ENCODE measurements at regions not wholly inside any gene's neighbourhood (a gene's known extent, or its start where the extent isn't known, plus 50 kb on each side); places are given as distances from the start of the nearest gene placed in this dataset.

DNA sequence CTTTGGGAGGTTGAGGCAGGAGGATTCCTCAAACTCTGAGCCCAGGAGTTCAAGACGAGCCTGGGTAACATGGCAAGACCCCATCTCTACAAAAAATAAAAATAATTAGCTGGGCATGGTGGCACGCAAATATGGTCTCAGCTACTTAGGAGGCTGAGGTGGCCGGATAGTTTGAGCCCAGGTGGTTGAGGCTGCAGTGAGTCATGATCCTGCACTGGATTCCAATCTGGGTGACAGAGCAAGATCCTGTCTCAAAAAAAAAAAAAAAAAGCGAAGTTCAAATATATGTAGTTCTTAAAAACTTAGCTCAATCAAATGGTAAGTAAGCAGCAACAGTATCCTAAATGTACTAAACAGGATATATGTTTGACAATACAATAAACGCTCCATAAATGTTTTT, 85.5 kb upstream of the SSTR1 start:
- Histone ChIP-seq H3K9me3 (ENCODE audit: control insufficient read depth, insufficient read depth, low read length) (no peaks in the 10 kb centered on the region), H3K4me3 (ENCODE audit: low read depth, low read length) (no peak overlapping the region), H3K27ac (ENCODE audit: low read depth, low read length) (no peak overlapping the region), H3K27me3 (ENCODE audit: control insufficient read depth, insufficient read depth, low read length) (no peaks in the 10 kb centered on the region)
- CTCF ChIA-PET, result interaction anchor here (1.5 kb wide), 1 partner anchor 13 kb away, joined by 4 read pairs; no protein-coding TSS in a partner anchor
- TF ChIP-seq, protein P1, sequence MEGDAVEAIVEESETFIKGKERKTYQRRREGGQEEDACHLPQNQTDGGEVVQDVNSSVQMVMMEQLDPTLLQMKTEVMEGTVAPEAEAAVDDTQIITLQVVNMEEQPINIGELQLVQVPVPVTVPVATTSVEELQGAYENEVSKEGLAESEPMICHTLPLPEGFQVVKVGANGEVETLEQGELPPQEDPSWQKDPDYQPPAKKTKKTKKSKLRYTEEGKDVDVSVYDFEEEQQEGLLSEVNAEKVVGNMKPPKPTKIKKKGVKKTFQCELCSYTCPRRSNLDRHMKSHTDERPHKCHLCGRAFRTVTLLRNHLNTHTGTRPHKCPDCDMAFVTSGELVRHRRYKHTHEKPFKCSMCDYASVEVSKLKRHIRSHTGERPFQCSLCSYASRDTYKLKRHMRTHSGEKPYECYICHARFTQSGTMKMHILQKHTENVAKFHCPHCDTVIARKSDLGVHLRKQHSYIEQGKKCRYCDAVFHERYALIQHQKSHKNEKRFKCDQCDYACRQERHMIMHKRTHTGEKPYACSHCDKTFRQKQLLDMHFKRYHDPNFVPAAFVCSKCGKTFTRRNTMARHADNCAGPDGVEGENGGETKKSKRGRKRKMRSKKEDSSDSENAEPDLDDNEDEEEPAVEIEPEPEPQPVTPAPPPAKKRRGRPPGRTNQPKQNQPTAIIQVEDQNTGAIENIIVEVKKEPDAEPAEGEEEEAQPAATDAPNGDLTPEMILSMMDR (IDR thresholded peaks at IDR 0.05; ENCODE audit: low read depth, low read length), result no peak
- POLR2A ChIA-PET, result interaction anchor here (1.2 kb wide), 1 partner anchor 21 kb away, joined by 3 read pairs; no protein-coding TSS in a partner anchor
- no peak for DNase-seq (ENCODE audit: low read depth, low spot score)

DNA sequence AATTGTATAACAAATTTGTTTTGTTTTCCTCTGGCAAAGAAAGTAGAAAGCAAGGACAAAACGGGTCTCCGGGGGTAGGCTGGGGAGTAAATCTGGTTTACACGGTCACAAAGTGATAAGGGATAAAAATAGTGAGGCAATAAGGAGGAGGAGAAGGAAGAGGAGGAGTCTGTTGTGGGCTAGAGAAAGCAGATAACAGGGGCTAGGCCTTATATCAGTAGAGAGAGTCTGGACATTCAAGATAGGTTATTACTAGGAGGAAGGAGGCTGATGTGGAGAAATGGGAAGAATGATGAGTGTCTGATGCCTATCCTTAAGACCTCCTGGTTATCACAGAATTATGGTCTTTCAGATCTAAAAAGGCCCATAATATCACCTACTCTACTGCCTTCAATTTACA, 83.2 kb upstream of the SSTR1 start:
- Histone ChIP-seq H3K9me3 (ENCODE audit: control insufficient read depth, insufficient read depth, low read length) (no peaks in the 10 kb centered on the region), H3K27me3 (ENCODE audit: control insufficient read depth, insufficient read depth, low read length) (no peaks in the 10 kb centered on the region), H3K4me3 (ENCODE audit: low read depth, low read length) (no peak overlapping the region), H3K27ac (ENCODE audit: low read depth, low read length) (no peak overlapping the region)
- TF ChIP-seq, protein P1 (IDR thresholded peaks at IDR 0.05; ENCODE audit: low read depth, low read length), result no peak
- DNase-seq (ENCODE audit: low read depth, low spot score), result no peak
- ChIA-PET POLR2A (no interaction called here), CTCF (no interaction called here)

DNA sequence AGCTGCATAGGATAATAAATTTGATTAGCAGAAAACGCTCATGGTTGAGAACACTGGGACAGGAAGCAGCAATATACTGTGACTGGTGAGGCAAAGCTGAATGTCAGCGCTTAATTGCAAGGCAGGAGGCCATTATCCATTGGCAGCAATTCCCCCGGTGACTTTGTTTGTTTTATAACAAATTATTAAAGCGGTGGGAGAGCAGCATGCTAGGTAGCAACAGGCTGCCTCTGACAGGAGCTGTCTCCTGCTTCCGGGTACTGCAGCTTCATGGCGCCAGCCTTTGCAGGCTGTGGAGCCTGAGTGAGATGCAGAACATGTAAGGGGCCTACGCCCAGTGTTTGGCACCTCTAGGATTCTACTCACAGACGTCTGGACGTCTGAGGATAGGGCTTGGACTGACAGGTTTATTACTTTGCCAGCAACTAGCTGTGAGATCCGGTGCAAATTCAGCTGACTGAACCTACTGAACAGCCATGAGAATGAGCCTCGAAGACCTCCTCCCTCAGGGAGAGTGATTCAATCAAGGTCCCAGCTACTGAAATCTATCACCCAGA, 82.1 kb upstream of the SSTR1 start:
- TF ChIP-seq, protein P1 (IDR thresholded peaks at IDR 0.05; ENCODE audit: low read depth, low read length), result no peak
- no peak for DNase-seq (ENCODE audit: low read depth, low spot score)
- H3K9me3 ChIP-seq (ENCODE audit: control insufficient read depth, insufficient read depth, low read length), result no peaks in the 10 kb centered on the region
- ChIA-PET POLR2A (no interaction called here), CTCF (interaction anchor here (1.3 kb wide), 1 partner anchor 73 kb away, joined by 3 read pairs; no protein-coding TSS in a partner anchor)
- H3K4me3 ChIP-seq (ENCODE audit: low read depth, low read length), result no peak overlapping the region
- H3K27me3 ChIP-seq (ENCODE audit: control insufficient read depth, insufficient read depth, low read length), result no peaks in the 10 kb centered on the region
- no peak overlapping the region for H3K27ac ChIP-seq (ENCODE audit: low read depth, low read length)

DNA sequence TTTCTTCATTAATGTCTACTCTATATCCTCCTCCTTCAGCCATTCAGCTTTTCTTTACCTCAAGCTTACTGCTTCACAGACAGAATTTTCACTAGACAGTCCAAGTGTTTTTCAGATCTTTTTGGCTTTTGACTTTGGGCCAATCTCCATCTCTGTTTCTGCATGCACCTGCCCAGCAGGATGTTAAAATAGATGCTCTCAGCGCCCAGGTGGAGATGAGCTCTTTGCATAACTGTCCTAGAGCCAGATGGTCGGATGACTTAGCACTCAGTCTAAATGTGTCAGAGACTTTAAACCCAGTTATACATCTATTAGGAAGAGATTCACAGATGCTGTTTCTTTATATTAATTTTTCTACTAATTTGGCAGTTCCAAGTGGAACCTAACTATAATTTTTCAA, 80.3 kb upstream of the SSTR1 start:
- DNase-seq (ENCODE audit: low read depth, low spot score), result no peak
- Histone ChIP-seq H3K27me3 (ENCODE audit: control insufficient read depth, insufficient read depth, low read length) (no peaks in the 10 kb centered on the region), H3K4me3 (ENCODE audit: low read depth, low read length) (no peak overlapping the region), H3K9me3 (ENCODE audit: control insufficient read depth, insufficient read depth, low read length) (no peaks in the 10 kb centered on the region), H3K27ac (ENCODE audit: low read depth, low read length) (no peak overlapping the region)
- POLR2A ChIA-PET, result no interaction called here
- TF ChIP-seq, protein P1 (IDR thresholded peaks at IDR 0.05; ENCODE audit: low read depth, low read length), result no peak
- CTCF ChIA-PET, result interaction anchor here (0.6 to 1.1 kb wide), 3 partner anchors 9 to 220 kb away, joined by 3 to 4 read pairs (median 3); no protein-coding TSS in a partner anchor

DNA sequence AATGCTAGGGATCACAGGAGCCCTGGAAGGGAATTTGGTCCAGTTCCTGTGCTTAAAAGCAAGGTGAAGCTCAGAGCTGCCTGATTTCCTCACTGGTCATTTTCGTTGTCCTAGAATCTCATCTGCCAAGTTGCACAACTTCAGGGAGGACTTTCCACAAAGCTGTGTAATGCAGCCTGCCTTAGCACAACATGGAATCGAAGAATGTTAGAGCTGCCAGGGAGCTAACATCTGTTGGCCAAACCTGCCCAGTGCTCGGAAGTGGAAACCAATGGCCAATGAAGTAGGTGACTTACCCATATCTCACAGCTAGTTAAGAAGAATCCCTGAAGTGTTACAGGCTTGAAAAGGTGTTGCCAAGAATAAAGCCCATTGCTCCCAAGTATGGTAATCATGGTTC, 79.9 kb upstream of the SSTR1 start:
- H3K9me3 ChIP-seq (ENCODE audit: control insufficient read depth, insufficient read depth, low read length), result no peaks in the 10 kb centered on the region
- H3K4me3 ChIP-seq (ENCODE audit: low read depth, low read length), result no peak overlapping the region
- TF ChIP-seq, protein P1 (IDR thresholded peaks at IDR 0.05; ENCODE audit: low read depth, low read length), result no peak
- no peak for DNase-seq (ENCODE audit: low read depth, low spot score)
- ChIA-PET POLR2A (no interaction called here), CTCF (interaction anchor here (0.8 to 1.1 kb wide), 2 partner anchors 9 to 221 kb away, joined by 3 to 4 read pairs; no protein-coding TSS in a partner anchor)
- H3K27me3 ChIP-seq (ENCODE audit: control insufficient read depth, insufficient read depth, low read length), result no peaks in the 10 kb centered on the region
- H3K27ac ChIP-seq (ENCODE audit: low read depth, low read length), result no peak overlapping the region

Measured in AG04450 (cell line).